Natural killer cell treated with Interleukin-12 subunit alpha and Interleukin-12 subunit beta and Interleukin-15 and Interleukin-18, amount 100 ng/mL, for 72 hours (primary cell): ENCODE measurements at regions not wholly inside any gene's neighbourhood (a gene's known extent, or its start where the extent isn't known, plus 50 kb on each side); places are given as distances from the start of the nearest gene placed in this dataset.

Source experiments
- ATAC-seq, 2 donors: fragments of 150-1000 bp; cut with Tn5 transposase in 1 of 2; sonication (Bioruptor Pico), chemical (Tn5 transposase) in 1 of 2; 2 replicates each; pipeline ENCODE4 v1.10.0; 2021
- DNase-seq: peaks from one replicate; pipeline ENCODE4 v3.0.0; 2022; ENCODE audit warnings: low spot score
- H3K27ac Mint-ChIP-seq, 2 donors: 1 replicate in 1 of 2; 2 replicates in 1 of 2; pipeline ENCODE4 v1.8.0; 2022; ENCODE audit warnings: mixed read lengths in 2 of 2, mild to moderate bottlenecking in 1 of 2, moderate library complexity in 1 of 2
- H3K27me3 Mint-ChIP-seq, 2 donors: 1 replicate in 1 of 2; 2 replicates in 1 of 2; pipeline ENCODE4 v1.8.0; 2022; ENCODE audit warnings: mixed read lengths in 2 of 2
- H3K36me3 Mint-ChIP-seq: one replicate; pipeline ENCODE4 v1.8.0; 2022; ENCODE audit warnings: mixed read lengths
- H3K4me1 Mint-ChIP-seq, 2 donors: 1 replicate in 1 of 2; 2 replicates in 1 of 2; pipeline ENCODE4 v1.8.0; 2022; ENCODE audit warnings: low read depth in 2 of 2, mixed read lengths in 2 of 2, mild to moderate bottlenecking in 1 of 2
- H3K4me3 Mint-ChIP-seq: one replicate; pipeline ENCODE4 v1.8.0; 2022; ENCODE audit warnings: mixed read lengths
- H3K9me3 Mint-ChIP-seq: 2 replicates; pipeline ENCODE4 v1.8.0; 2022; ENCODE audit warnings: mixed read lengths

DNA sequence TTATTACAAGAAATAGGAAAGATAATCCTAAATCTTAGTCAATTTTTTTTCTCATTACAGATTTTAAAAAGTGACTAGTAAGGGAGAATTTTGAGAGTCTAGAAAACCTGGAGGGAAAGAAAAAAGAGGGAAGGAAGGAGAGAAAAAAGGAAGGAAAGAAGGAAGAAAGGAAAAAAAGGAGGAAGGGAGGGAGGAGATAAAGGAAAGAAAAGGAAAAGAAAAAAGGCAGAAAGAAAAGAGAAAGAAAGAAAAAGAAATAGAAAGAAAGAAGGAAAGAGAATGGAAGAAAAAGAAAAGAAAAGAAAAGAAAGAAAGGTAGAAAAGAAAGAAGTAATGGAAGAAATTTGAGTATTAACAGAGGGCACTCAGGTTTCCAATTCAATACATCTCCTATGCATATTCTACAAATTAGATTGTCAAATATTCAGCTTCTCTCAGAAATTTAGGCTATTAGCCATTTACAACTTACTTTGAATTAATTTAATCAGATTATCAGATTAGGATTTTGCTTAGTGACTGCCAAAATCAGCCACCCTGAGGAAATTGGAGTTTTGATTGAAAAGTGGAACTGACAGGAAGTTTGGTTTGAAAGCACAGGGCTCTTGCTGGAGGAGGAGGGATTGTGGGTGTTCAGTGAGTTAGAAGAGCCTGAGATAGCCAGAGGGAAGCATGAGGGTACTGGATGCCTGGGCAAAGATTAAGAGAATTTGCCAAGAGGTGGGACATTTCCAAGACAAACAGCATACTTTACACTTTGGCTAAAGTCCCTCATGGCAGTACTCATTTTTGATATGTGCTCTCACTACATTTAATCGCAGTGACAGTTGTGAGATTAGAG is 677.8 kb downstream of the USP25 start:
- no peak overlapping the region for H3K27ac Mint-ChIP-seq
- peaks cover 17% of the 10 kb centered on the region for H3K9me3 Mint-ChIP-seq
- no peak overlapping the region for H3K4me3 Mint-ChIP-seq
- no peaks in the 10 kb centered on the region for H3K4me1 Mint-ChIP-seq
- ATAC-seq, result no peak
- no peak for DNase-seq
- H3K36me3 Mint-ChIP-seq, result peaks cover 6% of the 10 kb centered on the region
- no peaks in the 10 kb centered on the region for H3K27me3 Mint-ChIP-seq

DNA sequence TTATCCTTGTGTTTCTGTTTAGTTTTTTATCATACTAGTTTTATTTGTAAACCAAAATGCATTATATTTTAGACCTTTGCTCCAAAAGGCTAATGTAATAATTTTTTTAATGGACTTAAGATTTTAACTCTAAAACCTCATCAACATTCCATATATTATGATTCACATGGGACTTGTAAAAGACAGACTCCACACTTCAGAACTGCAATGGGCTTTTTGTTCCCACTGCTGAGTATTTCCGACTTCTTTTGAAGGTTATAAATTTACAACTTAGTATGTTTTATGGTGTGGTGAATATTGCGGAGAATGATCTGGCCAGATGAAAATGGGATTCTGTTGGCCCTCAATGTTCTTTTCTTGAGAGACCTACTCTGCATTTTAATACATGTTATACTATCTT is 678.5 kb downstream of the USP25 start:
- no peaks in the 10 kb centered on the region for H3K27me3 Mint-ChIP-seq
- ATAC-seq (no peak), DNase-seq (no peak)
- H3K27ac Mint-ChIP-seq, result no peak overlapping the region
- H3K4me3 Mint-ChIP-seq, result no peak overlapping the region
- peaks cover 17% of the 10 kb centered on the region for H3K9me3 Mint-ChIP-seq
- peaks cover 6% of the 10 kb centered on the region for H3K36me3 Mint-ChIP-seq
- no peaks in the 10 kb centered on the region for H3K4me1 Mint-ChIP-seq

DNA sequence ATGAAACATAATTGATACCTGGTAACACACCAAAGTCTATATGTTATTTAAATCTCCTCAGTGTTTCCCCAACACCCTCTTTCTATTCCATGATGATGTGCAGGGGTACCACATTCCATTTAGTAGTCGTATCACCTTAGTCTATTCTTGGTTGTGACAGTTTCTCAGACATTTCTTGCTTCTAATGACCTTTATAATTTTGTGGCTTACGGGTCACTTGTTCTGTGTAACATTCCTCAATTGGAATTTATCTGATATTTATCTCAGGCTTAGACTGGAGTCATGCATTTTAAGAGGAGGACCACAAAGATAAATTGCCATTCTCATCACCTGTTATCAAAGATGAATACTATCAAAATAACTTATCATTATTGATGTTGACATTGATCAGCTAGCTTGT is 679.6 kb downstream of the USP25 start:
- ATAC-seq (no peak), DNase-seq (no peak)
- Mint-ChIP-seq H3K27ac (no peak overlapping the region), H3K4me1 (no peaks in the 10 kb centered on the region), H3K9me3 (peaks cover 12% of the 10 kb centered on the region), H3K36me3 (peaks cover 6% of the 10 kb centered on the region), H3K27me3 (no peaks in the 10 kb centered on the region), H3K4me3 (no peak overlapping the region)

DNA sequence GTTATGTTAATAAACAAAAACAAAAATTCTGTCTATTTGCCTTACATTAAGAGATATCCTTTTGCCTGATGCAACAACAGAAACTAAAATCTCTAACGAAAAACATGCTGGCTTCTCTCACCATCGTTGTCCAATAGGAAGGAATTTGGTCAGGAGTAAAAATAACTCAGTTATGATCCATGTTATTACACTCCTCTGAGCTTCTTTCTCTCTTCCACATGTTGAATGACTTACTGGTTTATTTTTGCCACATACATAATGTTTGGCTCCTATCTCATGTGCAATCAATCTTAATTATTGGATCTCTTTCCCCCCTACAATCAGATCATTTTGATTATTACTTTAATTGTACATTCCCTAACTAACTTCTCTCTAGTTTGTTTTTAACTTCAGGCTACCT is 688.4 kb downstream of the USP25 start:
- Mint-ChIP-seq H3K27me3 (no peaks in the 10 kb centered on the region), H3K9me3 (no peaks in the 10 kb centered on the region), H3K36me3 (no peaks in the 10 kb centered on the region), H3K4me3 (no peak overlapping the region), H3K27ac (no peak overlapping the region), H3K4me1 (no peaks in the 10 kb centered on the region)
- ATAC-seq (no peak), DNase-seq (no peak)

DNA sequence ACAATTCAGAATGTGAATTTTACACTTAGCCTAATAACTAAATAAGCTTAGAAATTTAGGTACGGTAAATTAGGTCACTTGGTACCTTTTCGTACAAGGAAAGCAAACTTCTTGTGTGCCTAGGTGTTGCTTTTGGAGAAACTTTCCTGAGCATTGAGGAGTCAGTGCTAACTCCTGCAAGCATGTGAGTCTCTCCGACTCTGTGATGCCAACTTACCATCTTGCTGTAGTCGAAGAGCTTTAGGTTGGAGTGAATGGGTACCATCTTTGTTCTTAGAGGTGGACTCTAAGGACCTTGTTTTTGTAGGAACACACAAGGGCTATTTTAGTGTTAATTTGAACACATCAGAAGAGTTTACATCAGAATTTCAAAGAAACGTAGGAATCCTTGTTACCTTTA is 688.9 kb downstream of the USP25 start:
- no peak overlapping the region for H3K4me3 Mint-ChIP-seq
- H3K27me3 Mint-ChIP-seq, result no peaks in the 10 kb centered on the region
- H3K4me1 Mint-ChIP-seq, result no peaks in the 10 kb centered on the region
- ATAC-seq (no peak), DNase-seq (no peak)
- H3K36me3 Mint-ChIP-seq, result no peaks in the 10 kb centered on the region
- H3K9me3 Mint-ChIP-seq, result no peaks in the 10 kb centered on the region
- H3K27ac Mint-ChIP-seq, result no peak overlapping the region

DNA sequence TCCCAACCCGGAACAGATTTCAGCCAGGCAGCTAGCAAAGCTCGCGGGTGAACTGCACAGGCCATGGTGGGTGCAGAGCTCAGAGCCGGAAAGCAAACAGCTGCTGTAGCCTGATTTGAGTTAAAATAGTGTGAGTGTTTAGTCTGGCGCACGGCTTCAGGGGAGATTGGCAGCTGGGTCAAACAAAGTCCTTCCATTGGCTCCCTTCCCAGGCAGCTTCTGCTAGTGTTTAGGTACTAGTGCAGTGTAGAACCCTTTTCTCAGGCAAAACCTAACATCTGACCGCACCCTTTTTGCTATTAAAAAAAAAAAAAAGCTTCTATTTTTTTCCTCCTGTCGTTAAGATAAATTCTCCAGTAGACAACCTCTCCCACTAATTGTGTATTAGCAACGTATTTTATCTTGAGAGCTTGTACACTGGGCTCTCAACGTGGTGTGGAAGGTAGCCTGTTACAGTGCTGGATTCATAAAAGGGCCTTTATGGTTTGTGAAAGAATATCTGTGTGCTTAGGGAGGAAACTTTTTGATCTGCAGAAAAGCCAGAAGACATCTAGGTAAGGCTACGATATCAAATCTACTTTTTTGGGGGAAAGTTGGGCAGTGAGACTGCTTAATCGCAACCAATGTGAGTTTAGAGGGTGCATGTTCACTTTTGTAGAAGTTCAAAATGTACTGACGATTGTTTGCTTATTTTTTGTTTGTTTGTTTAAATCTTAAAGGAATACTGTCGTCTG is 689.6 kb downstream of the USP25 start:
- H3K27ac Mint-ChIP-seq, result no peak overlapping the region
- no peak overlapping the region for H3K4me3 Mint-ChIP-seq
- H3K9me3 Mint-ChIP-seq, result no peaks in the 10 kb centered on the region
- no peak for DNase-seq
- ATAC-seq, result no peak
- H3K27me3 Mint-ChIP-seq, result no peaks in the 10 kb centered on the region
- H3K4me1 Mint-ChIP-seq, result no peaks in the 10 kb centered on the region
- H3K36me3 Mint-ChIP-seq, result no peaks in the 10 kb centered on the region

DNA sequence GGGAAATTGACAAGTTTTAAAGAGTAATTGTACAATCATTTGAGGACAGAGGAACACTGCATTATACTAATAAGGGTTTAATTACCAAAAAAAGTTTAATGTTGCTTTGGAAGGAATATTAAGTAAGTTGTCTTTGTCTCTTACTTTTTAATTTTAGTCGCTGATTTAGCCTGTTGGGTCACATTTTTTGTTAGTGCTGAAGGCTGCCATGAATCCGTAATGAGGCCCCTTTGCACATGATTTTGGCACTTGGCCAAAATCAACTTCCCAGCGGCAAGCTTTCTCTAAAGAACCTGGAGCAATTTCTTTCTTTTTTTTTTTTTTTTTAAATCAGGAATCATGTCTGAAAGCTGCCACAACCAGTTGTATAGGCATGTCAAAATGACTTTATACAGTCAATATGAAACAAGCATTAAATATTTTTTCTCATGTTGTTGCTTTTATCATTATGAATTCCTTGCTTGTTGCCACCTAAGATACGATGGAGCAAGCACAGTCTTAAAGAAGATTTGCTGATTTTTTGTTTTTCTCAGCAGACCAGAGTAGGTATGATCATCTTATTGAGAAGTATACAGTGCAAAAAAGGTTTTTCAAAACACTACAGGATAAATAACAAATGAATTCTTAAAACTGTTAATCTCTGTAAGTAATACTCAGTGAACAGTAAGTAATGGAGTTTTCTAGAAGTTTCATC is 690.4 kb downstream of the USP25 start:
- no peaks in the 10 kb centered on the region for H3K27me3 Mint-ChIP-seq
- H3K4me1 Mint-ChIP-seq, result no peaks in the 10 kb centered on the region
- no peak overlapping the region for H3K4me3 Mint-ChIP-seq
- no peak for DNase-seq
- H3K9me3 Mint-ChIP-seq, result no peaks in the 10 kb centered on the region
- no peak for ATAC-seq
- H3K27ac Mint-ChIP-seq, result no peak overlapping the region
- H3K36me3 Mint-ChIP-seq, result no peaks in the 10 kb centered on the region

DNA sequence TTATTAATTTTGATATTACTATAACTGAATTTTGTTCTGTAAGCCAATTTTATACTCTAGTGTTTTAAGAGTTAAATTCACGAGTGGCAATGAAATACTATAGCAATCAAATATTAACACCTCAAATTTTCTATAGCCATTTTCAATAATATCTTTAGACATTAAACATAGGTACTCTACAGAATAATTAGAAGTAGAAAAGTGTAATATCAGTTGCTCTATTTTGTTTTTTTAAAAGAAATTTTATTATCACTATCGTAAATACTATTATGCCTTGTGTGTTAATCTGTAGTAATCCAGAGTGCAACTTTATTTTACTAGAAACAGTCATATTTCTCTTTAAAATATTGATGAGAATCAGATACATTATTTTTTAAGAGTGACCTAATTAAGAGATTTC is 691.2 kb downstream of the USP25 start:
- no peak overlapping the region for H3K4me3 Mint-ChIP-seq
- no peaks in the 10 kb centered on the region for H3K27me3 Mint-ChIP-seq
- H3K9me3 Mint-ChIP-seq, result no peaks in the 10 kb centered on the region
- H3K36me3 Mint-ChIP-seq, result no peaks in the 10 kb centered on the region
- no peaks in the 10 kb centered on the region for H3K4me1 Mint-ChIP-seq
- no peak for DNase-seq
- H3K27ac Mint-ChIP-seq, result no peak overlapping the region
- ATAC-seq, result no peak

DNA sequence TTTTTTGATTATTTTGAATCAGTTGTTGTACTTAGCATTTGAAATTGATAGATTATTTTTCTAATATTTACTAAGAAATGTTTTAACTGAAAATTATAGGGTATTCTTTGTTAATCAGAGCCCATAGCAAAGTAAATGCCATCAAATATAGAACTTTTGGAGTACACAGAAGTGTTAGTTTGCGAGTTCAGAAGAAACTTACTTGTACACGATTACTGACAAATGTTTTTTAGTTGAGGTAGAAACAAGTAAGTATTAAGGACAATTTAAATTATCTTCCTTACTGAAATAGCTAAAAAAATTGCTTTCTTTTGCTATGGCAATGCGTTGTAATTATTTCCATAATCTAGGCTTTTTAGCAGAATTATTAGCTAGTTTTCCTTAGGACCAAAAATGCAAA is 692.2 kb downstream of the USP25 start:
- no peak overlapping the region for H3K27ac Mint-ChIP-seq
- no peaks in the 10 kb centered on the region for H3K36me3 Mint-ChIP-seq
- H3K4me1 Mint-ChIP-seq, result no peaks in the 10 kb centered on the region

DNA sequence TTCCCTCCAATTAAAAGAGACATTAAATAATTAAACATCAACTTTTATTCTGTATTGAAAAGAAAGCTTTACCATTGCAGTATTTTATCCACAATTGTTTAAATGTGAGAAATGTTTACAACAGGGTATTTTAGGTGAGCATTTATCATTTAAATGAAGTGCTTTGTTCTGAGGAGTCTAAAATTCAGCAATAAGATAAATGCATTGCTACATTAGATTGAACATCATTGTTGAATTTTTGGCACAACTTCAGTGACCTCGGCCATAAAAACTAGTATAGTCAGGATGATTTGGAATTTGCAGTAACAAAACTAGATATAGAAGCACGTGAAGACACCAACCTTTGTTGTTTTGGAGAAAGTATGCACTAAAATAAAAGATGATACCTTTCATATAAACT is 692.9 kb downstream of the USP25 start:
- Mint-ChIP-seq H3K4me1 (no peaks in the 10 kb centered on the region), H3K27me3 (no peaks in the 10 kb centered on the region), H3K36me3 (no peaks in the 10 kb centered on the region), H3K4me3 (no peak overlapping the region), H3K27ac (no peak overlapping the region), H3K9me3 (no peaks in the 10 kb centered on the region)
- ATAC-seq (no peak), DNase-seq (no peak)

More for the DNA sequence above, 692.2 kb downstream of the USP25 start:
- no peaks in the 10 kb centered on the region for H3K27me3 Mint-ChIP-seq
- DNase-seq (no peak), ATAC-seq (no peak)
- no peaks in the 10 kb centered on the region for H3K9me3 Mint-ChIP-seq
- no peak overlapping the region for H3K4me3 Mint-ChIP-seq

DNA sequence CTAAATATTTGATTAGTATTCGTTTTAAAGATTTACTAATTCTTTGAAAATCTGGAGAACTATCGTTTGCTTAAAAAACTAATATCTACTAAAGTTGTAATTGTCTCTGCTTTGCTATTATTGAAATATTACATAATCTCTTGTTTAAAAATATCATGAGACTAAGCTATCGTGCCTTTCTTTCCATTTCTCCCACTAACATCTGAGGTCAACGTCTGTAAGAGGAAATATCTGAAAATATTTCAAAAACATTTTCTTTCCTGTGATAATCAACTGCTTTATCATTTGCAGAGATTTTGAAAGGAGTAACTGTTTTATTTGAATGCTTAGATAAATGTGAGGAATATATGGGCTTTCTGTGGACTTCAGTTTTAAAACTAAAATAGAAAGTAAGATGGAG is 694.1 kb downstream of the USP25 start:
- Mint-ChIP-seq H3K36me3 (no peaks in the 10 kb centered on the region), H3K4me3 (no peak overlapping the region), H3K27ac (no peak overlapping the region), H3K9me3 (no peaks in the 10 kb centered on the region), H3K4me1 (no peaks in the 10 kb centered on the region), H3K27me3 (no peaks in the 10 kb centered on the region)
- DNase-seq (no peak), ATAC-seq (no peak)

DNA sequence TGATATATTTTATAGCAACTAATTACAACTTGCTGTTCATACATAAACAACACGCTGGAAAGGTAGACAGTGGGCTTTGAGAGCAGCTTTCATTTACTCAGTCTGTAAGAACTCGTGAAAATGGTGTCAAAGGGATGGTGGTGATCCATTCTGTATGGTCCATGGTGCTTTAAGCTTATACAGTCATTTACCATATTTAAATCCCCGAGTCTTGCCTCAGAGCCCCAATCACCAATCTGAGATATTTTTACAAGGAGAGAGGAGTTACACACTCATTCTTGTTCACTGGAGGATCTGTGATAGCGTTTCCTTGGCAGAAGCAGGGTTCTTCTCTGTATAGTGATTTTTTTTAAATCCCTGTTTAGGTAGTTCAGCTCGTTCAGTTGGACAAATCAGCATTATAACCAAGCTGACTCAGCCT is 694.6 kb downstream of the USP25 start:
- Mint-ChIP-seq H3K27ac (no peak overlapping the region), H3K27me3 (no peaks in the 10 kb centered on the region), H3K9me3 (no peaks in the 10 kb centered on the region), H3K4me1 (no peaks in the 10 kb centered on the region), H3K36me3 (no peaks in the 10 kb centered on the region), H3K4me3 (no peak overlapping the region)
- ATAC-seq, result no peak
- DNase-seq, result no peak

DNA sequence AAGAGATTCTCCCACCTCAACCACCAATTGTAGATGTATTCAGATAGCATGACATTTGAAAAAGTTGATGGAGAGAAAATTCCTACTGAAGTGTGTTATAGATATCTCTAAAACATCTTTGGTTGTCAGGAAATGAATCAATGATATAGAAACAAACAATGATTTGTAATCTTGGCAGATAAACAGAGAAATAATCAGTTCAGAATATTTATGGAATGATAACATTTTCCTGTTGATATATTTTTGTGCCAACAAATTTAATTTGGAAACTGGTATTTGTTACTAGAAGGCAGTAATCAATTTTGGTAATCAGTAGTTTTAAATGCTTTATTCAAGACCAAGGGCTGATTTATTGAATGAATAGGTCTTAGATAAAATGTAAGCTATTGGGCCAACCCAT is 695.6 kb downstream of the USP25 start:
- no peak overlapping the region for H3K4me3 Mint-ChIP-seq
- H3K27me3 Mint-ChIP-seq, result no peaks in the 10 kb centered on the region
- no peaks in the 10 kb centered on the region for H3K36me3 Mint-ChIP-seq
- no peaks in the 10 kb centered on the region for H3K4me1 Mint-ChIP-seq
- DNase-seq (no peak), ATAC-seq (no peak)
- H3K9me3 Mint-ChIP-seq, result no peaks in the 10 kb centered on the region
- no peak overlapping the region for H3K27ac Mint-ChIP-seq

DNA sequence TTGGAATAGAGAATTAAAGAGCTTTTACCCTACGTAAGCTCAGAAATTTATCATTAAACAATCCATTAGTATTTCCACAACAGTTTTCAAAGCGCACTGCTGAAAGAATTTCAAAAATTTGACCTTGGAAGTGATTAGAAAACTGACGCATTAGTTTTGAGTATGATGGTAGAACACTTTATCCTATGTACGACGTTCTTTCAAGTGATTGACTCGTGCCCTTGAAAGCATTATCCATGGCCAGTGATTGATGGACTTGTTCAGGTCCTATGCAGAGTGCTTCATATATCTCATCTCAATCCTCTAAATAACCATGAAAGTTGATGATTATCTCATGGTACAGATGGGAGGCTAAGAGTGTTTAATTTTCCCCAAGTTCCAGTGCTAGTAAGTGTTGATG is 697.2 kb downstream of the USP25 start:
- no peak overlapping the region for H3K27ac Mint-ChIP-seq
- H3K4me3 Mint-ChIP-seq, result no peak overlapping the region
- DNase-seq (no peak), ATAC-seq (no peak)
- no peaks in the 10 kb centered on the region for H3K9me3 Mint-ChIP-seq
- no peaks in the 10 kb centered on the region for H3K27me3 Mint-ChIP-seq
- no peaks in the 10 kb centered on the region for H3K4me1 Mint-ChIP-seq
- H3K36me3 Mint-ChIP-seq, result no peaks in the 10 kb centered on the region
